Spleen (tissue), 11 donors: ENCODE measurements at regions not wholly inside any gene's neighbourhood (a gene's known extent, or its start where the extent isn't known, plus 50 kb on each side); places are given as distances from the start of the nearest gene placed in this dataset.

Source experiments
- DNase-seq: peaks from one replicate; pipeline ENCODE4 v3.0.0-alpha.2; 2020
- H3K27ac ChIP-seq, 8 donors: fragments of 200-600 bp; sonication (generic) in 7 of 8; 1 replicate in 4 of 8; 2 replicates in 4 of 8; pipeline versions ENCODE4 v1.5.0 to v1.8.0; 2016 to 2021; ENCODE audit warnings: inconsistent platforms in 4 of 8, mild to moderate bottlenecking in 4 of 8, moderate library complexity in 1 of 8
- H3K27me3 ChIP-seq, 7 donors: fragments of 200-600 bp; sonication (generic) in 6 of 7; replicated peaks in 1 of 7; 1 replicate in 4 of 7; 2 replicates in 3 of 7; pipeline versions ENCODE4 v1.5.0 to v1.8.0; 2016 to 2021; ENCODE audit warnings: inconsistent platforms in 3 of 7, mild to moderate bottlenecking in 1 of 7
- H3K36me3 ChIP-seq, 6 donors: fragments of 200-600 bp; sonication (generic) in 5 of 6; 1 replicate in 4 of 6; 2 replicates in 2 of 6; pipeline versions ENCODE4 v1.5.0 to v1.8.0; 2016 to 2021; ENCODE audit warnings: inconsistent platforms in 2 of 6
- H3K4me1 ChIP-seq, 6 donors: fragments of 200-600 bp; sonication (generic) in 5 of 6; 1 replicate in 3 of 6; 2 replicates in 3 of 6; pipeline versions ENCODE4 v1.5.0 to v1.8.0; 2016 to 2021; ENCODE audit warnings: inconsistent platforms in 3 of 6
- H3K4me3 ChIP-seq, 8 donors: fragments of 200-600 bp; sonication (generic) in 7 of 8; 1 replicate in 4 of 8; 2 replicates in 4 of 8; pipeline versions ENCODE4 v1.5.0 to v1.8.0; 2016 to 2021; ENCODE audit warnings: inconsistent platforms in 4 of 8, mild to moderate bottlenecking in 4 of 8, moderate library complexity in 2 of 8
- H3K9me3 ChIP-seq, 8 donors: fragments of 200-600 bp; sonication (generic) in 7 of 8; 1 replicate in 4 of 8; 2 replicates in 4 of 8; pipeline versions ENCODE4 v1.5.0 to v1.8.0; 2016 to 2021; ENCODE audit warnings: inconsistent platforms in 4 of 8
- POLR2A ChIP-seq, 3 donors: fragments of 450-650 bp; IDR thresholded peaks; one replicate each; pipeline ENCODE4 v1.5.1; 2017; ENCODE audit warnings: antibody characterized with exemption in 3 of 3, mild to moderate bottlenecking in 1 of 3
- POLR2AphosphoS5 ChIP-seq, 3 donors: sonication (generic); formaldehyde crosslinking; IDR thresholded peaks; one replicate each; pipeline ENCODE4 v1.5.1; 2017; ENCODE audit warnings: antibody characterized with exemption in 3 of 3
- WGBS, 5 donors: extraction: QIAGEN DNeasy Blood & Tissue Kit in 3 of 5; methylation state at CpG; one replicate each; pipeline versions ENCODE4 v1.1.5 to v1.1.7; 2013 to 2018; 5-methylcytosine and 5-hydroxymethylcytosine counted together
- intact Hi-C: fragments of 100-400 bp; cut with DNase I; formaldehyde crosslinking; loops from one replicate; pipeline ENCODE4 v1.15.0; 2023; ENCODE audit warnings: low total_unique reads
- TF ChIP-seq, protein P1 (sequence below), 11 experiments: fragments of 200-600 bp in 7 of 11; fragments of 450-650 bp in 4 of 11; sonication (generic) in 4 of 11; IDR thresholded peaks in 8 of 11; conservative IDR thresholded peaks in 3 of 11; 1 replicate in 7 of 11; 2 replicates in 4 of 11; pipeline versions ENCODE4 v1.4.0 to v1.8.0; 2016 to 2021; ENCODE audit warnings: antibody characterized with exemption in 11 of 11, inconsistent platforms in 4 of 11, mild to moderate bottlenecking in 1 of 11
- donor health status: healthy with polysubstance abuse.
- donor health status: DM: no; HTN: no; CAD: no; lungs with moderate emphysema.
- donor health status: DM: no; HTN: no; CAD: no.
- donor health status: Bipolar disorder and iron deficiency.
- donor health status: healthy.
- donor health status: DM: no; HTN: no; CAD: no.
- donor health status: DM: yes; HTN: yes; CAD: no.

DNA sequence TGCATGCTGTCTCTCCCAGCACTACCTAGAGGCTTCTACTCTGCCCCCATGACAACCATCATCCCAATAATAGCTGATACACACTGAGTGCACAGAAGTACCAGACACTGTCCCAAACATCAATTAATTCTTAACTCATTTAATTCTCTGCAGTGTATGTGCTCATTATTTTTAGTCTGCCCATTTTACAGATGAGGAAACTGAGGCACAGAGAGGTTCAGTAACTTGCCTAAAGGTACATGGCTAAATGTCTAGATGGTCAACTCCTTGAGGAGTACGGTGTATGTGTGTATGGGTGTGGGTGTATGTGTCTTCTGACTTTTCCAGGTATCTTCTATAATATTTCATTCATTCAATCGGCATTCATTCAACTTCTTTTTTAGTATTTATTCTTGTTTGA lies 407.9 kb downstream of the SOX9 start:
- intact Hi-C loops = no loop called here
- no peak for DNase-seq
- Histone ChIP-seq H3K9me3 (no peaks in the 10 kb centered on the region), H3K4me3 (no peak overlapping the region), H3K27ac (no peak overlapping the region), H3K4me1 (no peaks in the 10 kb centered on the region), H3K27me3 (peaks cover 0 to 13% (median 0%) of the 10 kb centered on the region in 7 donors), H3K36me3 (no peaks in the 10 kb centered on the region)
- 84 to 97% (median 92%) methylated on average over 2 of the region's 2 CpGs for WGBS, 5 donors
- no peak for TF ChIP-seq POLR2A (IDR thresholded peaks at IDR 0.05)
- TF ChIP-seq, protein P1, sequence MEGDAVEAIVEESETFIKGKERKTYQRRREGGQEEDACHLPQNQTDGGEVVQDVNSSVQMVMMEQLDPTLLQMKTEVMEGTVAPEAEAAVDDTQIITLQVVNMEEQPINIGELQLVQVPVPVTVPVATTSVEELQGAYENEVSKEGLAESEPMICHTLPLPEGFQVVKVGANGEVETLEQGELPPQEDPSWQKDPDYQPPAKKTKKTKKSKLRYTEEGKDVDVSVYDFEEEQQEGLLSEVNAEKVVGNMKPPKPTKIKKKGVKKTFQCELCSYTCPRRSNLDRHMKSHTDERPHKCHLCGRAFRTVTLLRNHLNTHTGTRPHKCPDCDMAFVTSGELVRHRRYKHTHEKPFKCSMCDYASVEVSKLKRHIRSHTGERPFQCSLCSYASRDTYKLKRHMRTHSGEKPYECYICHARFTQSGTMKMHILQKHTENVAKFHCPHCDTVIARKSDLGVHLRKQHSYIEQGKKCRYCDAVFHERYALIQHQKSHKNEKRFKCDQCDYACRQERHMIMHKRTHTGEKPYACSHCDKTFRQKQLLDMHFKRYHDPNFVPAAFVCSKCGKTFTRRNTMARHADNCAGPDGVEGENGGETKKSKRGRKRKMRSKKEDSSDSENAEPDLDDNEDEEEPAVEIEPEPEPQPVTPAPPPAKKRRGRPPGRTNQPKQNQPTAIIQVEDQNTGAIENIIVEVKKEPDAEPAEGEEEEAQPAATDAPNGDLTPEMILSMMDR (IDR thresholded peaks at IDR 0.05 in 8 of 11, conservative IDR thresholded peaks at IDR 0.05 in 3 of 11) = no peak

DNA sequence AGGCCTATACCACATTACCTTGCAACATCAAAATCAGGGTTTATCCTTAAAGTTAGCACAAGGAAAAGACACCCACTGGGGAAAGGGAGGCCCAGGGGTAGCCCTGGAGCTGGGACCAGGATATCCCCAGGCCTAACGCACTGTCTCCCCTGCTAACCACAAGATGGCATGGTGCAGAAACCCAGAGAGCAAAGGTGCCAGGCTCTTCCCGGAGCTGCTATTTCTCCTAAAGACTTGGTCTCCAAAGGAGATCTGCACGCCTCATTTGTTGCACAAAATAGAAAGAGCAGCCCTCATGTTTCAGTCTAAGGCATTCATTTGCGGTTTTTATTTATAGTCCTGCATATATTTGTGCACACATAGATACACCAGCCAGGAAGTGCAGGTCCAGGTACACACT lies 408.6 kb downstream of the SOX9 start:
- Histone ChIP-seq H3K4me3 (no peak overlapping the region), H3K4me1 (no peaks in the 10 kb centered on the region), H3K9me3 (peaks cover 0 to 7% (median 0%) of the 10 kb centered on the region in 8 donors), H3K36me3 (no peaks in the 10 kb centered on the region), H3K27ac (no peak overlapping the region), H3K27me3 (peaks cover 0 to 13% (median 0%) of the 10 kb centered on the region in 7 donors)
- TF ChIP-seq POLR2A (IDR thresholded peaks at IDR 0.05) (no peak), POLR2AphosphoS5 (IDR thresholded peaks at IDR 0.05) (no peak)
- TF ChIP-seq, protein P1 (IDR thresholded peaks at IDR 0.05 in 8 of 11, conservative IDR thresholded peaks at IDR 0.05 in 3 of 11) = no peak
- intact Hi-C loops = no loop called here
- DNase-seq = no peak
- WGBS, 5 donors = 77 to 87% (median 79%) methylated on average over 4 of the region's 4 CpGs

DNA sequence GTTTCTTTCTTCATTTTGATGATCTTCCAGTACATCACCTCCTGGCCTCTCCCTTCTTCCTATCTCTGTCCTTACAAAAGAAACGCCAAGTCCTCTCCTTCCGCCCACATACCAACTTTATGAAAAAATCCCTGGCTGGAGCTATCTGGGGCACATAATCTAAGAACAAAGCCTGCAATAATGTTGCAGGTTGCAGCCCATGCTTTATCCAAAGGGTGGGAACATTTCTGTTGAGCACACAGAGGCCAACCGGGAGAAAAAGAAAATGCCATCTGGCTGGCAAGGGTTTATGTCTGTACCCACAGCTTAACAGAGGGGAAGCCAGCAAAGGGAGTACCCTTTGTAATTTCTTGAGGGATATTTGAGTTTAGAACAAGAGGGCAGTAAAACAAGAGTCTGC lies 409.6 kb downstream of the SOX9 start:
- Histone ChIP-seq H3K27ac (no peak overlapping the region), H3K9me3 (peaks cover 0 to 9% (median 0%) of the 10 kb centered on the region in 8 donors), H3K27me3 (peaks cover 0 to 13% (median 0%) of the 10 kb centered on the region in 7 donors), H3K4me1 (no peaks in the 10 kb centered on the region), H3K36me3 (no peaks in the 10 kb centered on the region), H3K4me3 (no peak overlapping the region)
- intact Hi-C loops = no loop called here
- no peak for TF ChIP-seq POLR2AphosphoS5 (IDR thresholded peaks at IDR 0.05)
- TF ChIP-seq, protein P1 (IDR thresholded peaks at IDR 0.05 in 8 of 11, conservative IDR thresholded peaks at IDR 0.05 in 3 of 11) = no peak
- TF ChIP-seq POLR2A (IDR thresholded peaks at IDR 0.05) = no peak
- 78 to 91% (median 88%) methylated on average over 3 of the region's 3 CpGs for whole genome bisulfite sequencing, 5 donors
- no peak for DNase-seq

DNA sequence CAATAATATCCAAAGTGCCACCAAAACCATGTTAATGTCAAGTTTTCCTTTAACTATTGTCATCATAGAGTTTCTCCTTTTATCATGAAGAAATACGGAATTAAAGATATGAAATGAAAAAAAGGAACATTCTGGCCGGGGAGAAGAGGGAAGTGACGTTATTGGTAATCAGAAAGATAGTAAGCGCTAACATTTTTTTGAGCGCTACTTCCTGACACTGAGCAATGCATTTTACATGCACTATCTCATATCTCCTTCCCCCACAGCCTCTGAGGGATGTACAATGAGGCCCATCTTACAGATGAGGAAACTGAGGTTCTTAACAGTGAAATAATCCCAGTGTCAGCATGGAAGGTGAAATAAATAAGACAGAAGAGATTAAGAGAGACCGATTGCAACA lies 410.9 kb downstream of the SOX9 start:
- intact Hi-C loops = no loop called here
- no peaks in the 10 kb centered on the region for H3K4me1 ChIP-seq
- DNase-seq = no peak
- WGBS, 5 donors = 46 to 66% (median 61%) methylated on average over 6 of the region's 6 CpGs
- H3K27me3 ChIP-seq = peaks cover 0 to 13% (median 0%) of the 10 kb centered on the region in 7 donors
- H3K9me3 ChIP-seq = peaks cover 0 to 9% (median 0%) of the 10 kb centered on the region in 8 donors
- H3K36me3 ChIP-seq = no peaks in the 10 kb centered on the region
- H3K27ac ChIP-seq = no peak overlapping the region
- TF ChIP-seq POLR2AphosphoS5 (IDR thresholded peaks at IDR 0.05) (no peak), POLR2A (IDR thresholded peaks at IDR 0.05) (no peak)
- TF ChIP-seq, protein P1 (IDR thresholded peaks at IDR 0.05 in 8 of 11, conservative IDR thresholded peaks at IDR 0.05 in 3 of 11) = no peak
- no peak overlapping the region for H3K4me3 ChIP-seq
